Keratinocyte (primary cell): ENCODE measurements at regions not wholly inside any gene's neighbourhood (a gene's known extent, or its start where the extent isn't known, plus 50 kb on each side); places are given as distances from the start of the nearest gene placed in this dataset.

Source experiments
- DNase-seq: peaks from one replicate; pipeline ENCODE4 v3.0.0-alpha.2; 2011; ENCODE audit warnings: low read depth, missing footprints, low spot score
- FAIRE-seq: peaks from 2 replicates; lab custom pipeline; 2011; peaks lifted over from hg19 to GRCh38; lab: Jason Lieb, UNC
- H2AFZ ChIP-seq: 2 replicates; pipeline ENCODE4 v1.6.0; 2012; ENCODE audit warnings: low read length, control low read depth, inconsistent platforms; ENCODE audit not compliant: control insufficient read depth
- H3K27ac ChIP-seq: 2 replicates; pipeline ENCODE4 v1.5.1; 2011; ENCODE audit warnings: low read length; ENCODE audit not compliant: control insufficient read depth, insufficient read depth
- H3K27me3 ChIP-seq: 3 replicates; pipeline ENCODE4 v1.6.0; 2011; ENCODE audit warnings: low read length; ENCODE audit not compliant: control insufficient read depth, insufficient read depth; ENCODE audit errors: extremely low read depth
- H3K36me3 ChIP-seq, 2 experiments: 2 replicates in 1 of 2; 3 replicates in 1 of 2; pipeline ENCODE4 v1.5.1; 2011; ENCODE audit warnings: low read length in 2 of 2, mild to moderate bottlenecking in 1 of 2; ENCODE audit not compliant: control insufficient read depth in 2 of 2, insufficient read depth in 2 of 2; ENCODE audit errors: extremely low read depth in 1 of 2
- H3K4me1 ChIP-seq: 3 replicates; pipeline ENCODE4 v1.5.1; 2011; ENCODE audit warnings: low read length; ENCODE audit not compliant: control insufficient read depth, insufficient read depth; ENCODE audit errors: extremely low read depth
- H3K4me2 ChIP-seq: 3 replicates; pipeline ENCODE4 v1.6.0; 2011; ENCODE audit warnings: low read depth, low read length; ENCODE audit not compliant: control insufficient read depth, insufficient read depth; ENCODE audit errors: extremely low read depth
- H3K4me3 ChIP-seq, 3 experiments: fragments of 200-600 bp in 1 of 3; sonication (generic) in 1 of 3; 2 replicates in 2 of 3; 3 replicates in 1 of 3; pipeline ENCODE4 v1.5.1; 2011 to 2016; ENCODE audit warnings: low read length in 3 of 3, mild to moderate bottlenecking in 3 of 3, control low read depth in 2 of 3, inconsistent platforms in 1 of 3, low read depth in 1 of 3, mixed read lengths in 1 of 3, mixed run types in 1 of 3, moderate library complexity in 1 of 3; ENCODE audit not compliant: control insufficient read depth in 2 of 3, insufficient read depth in 2 of 3; ENCODE audit errors: extremely low read depth in 1 of 3
- H3K79me2 ChIP-seq: 2 replicates; pipeline ENCODE4 v1.6.0; 2012; ENCODE audit warnings: low read length; ENCODE audit not compliant: control insufficient read depth, insufficient read depth
- H3K9ac ChIP-seq: 3 replicates; pipeline ENCODE4 v1.6.0; 2011; ENCODE audit warnings: low read length; ENCODE audit not compliant: control insufficient read depth, insufficient read depth; ENCODE audit errors: extremely low read depth
- H3K9me1 ChIP-seq: 3 replicates; pipeline ENCODE4 v1.6.0; 2011; ENCODE audit warnings: low read length; ENCODE audit not compliant: control insufficient read depth, insufficient read depth; ENCODE audit errors: extremely low read depth
- H3K9me3 ChIP-seq: 2 replicates; pipeline ENCODE4 v1.5.1; 2012; ENCODE audit warnings: low read depth, low read length; ENCODE audit not compliant: control insufficient read depth
- H4K20me1 ChIP-seq: 3 replicates; pipeline ENCODE4 v1.6.0; 2011; ENCODE audit warnings: low read length; ENCODE audit not compliant: control insufficient read depth, insufficient read depth; ENCODE audit errors: extremely low read depth
- EZH2 ChIP-seq: IDR thresholded peaks from one replicate; pipeline ENCODE4 v1.6.1; 2012; ENCODE audit warnings: inconsistent platforms, mild to moderate bottlenecking, low read length, moderate library complexity
- dilution Hi-C: fragments of 300-500 bp; cut with MboI; formaldehyde crosslinking; loops from one replicate; pipeline ENCODE4 v1.7.0; 2020; ENCODE audit warnings: low sequenced_read_pairs; ENCODE audit not compliant: extremely low pct_ligation_motif_present
- TF ChIP-seq, protein P1 (sequence below), 3 experiments: IDR thresholded peaks in 1 of 3; conservative IDR thresholded peaks in 1 of 3; optimal IDR thresholded peaks in 1 of 3; 2 replicates in 2 of 3; 3 replicates in 1 of 3; pipeline versions ENCODE3 to v1.5.1; 2011; ENCODE audit warnings: low read length in 3 of 3, mild to moderate bottlenecking in 3 of 3, moderate library complexity in 2 of 3, control low read depth in 1 of 3, inconsistent platforms in 1 of 3; ENCODE audit not compliant: insufficient read depth in 2 of 3; ENCODE audit errors: extremely low read depth in 1 of 3

GRCh38 chr4:36771411-36772153, 473.0 kb upstream of the NWD2 start:
- Histone ChIP-seq H4K20me1 (no peaks in the 10 kb centered on the region), H3K9me1 (no peaks in the 10 kb centered on the region), H3K27ac (no peak overlapping the region), H3K4me3 (no peak overlapping the region), H3K36me3 (no peaks in the 10 kb centered on the region), H3K4me2 (no peak overlapping the region), H3K9me3 (no peaks in the 10 kb centered on the region), H3K79me2 (no peaks in the 10 kb centered on the region), H3K9ac (no peak overlapping the region), H3K4me1 (no peaks in the 10 kb centered on the region), H2AFZ (no peak overlapping the region), H3K27me3 (no peaks in the 10 kb centered on the region)
- dilution Hi-C loops: no loop called here
- TF ChIP-seq, protein P1, sequence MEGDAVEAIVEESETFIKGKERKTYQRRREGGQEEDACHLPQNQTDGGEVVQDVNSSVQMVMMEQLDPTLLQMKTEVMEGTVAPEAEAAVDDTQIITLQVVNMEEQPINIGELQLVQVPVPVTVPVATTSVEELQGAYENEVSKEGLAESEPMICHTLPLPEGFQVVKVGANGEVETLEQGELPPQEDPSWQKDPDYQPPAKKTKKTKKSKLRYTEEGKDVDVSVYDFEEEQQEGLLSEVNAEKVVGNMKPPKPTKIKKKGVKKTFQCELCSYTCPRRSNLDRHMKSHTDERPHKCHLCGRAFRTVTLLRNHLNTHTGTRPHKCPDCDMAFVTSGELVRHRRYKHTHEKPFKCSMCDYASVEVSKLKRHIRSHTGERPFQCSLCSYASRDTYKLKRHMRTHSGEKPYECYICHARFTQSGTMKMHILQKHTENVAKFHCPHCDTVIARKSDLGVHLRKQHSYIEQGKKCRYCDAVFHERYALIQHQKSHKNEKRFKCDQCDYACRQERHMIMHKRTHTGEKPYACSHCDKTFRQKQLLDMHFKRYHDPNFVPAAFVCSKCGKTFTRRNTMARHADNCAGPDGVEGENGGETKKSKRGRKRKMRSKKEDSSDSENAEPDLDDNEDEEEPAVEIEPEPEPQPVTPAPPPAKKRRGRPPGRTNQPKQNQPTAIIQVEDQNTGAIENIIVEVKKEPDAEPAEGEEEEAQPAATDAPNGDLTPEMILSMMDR (optimal IDR thresholded peaks at IDR 0.05 in 1 of 3, IDR thresholded peaks at IDR 0.05 in 1 of 3, conservative IDR thresholded peaks at IDR 0.05 in 1 of 3; ENCODE audit: extremely low read depth in 1 of 3, insufficient read depth in 2 of 3, low read length in 3 of 3): no peak
- TF ChIP-seq EZH2: no peak
- FAIRE-seq (no peak), DNase-seq (no peak)

- no peak overlapping the region for H3K9ac ChIP-seq
- no peak overlapping the region for H3K4me3 ChIP-seq
- TF ChIP-seq, protein P1 (optimal IDR thresholded peaks at IDR 0.05 in 1 of 3, IDR thresholded peaks at IDR 0.05 in 1 of 3, conservative IDR thresholded peaks at IDR 0.05 in 1 of 3; ENCODE audit: extremely low read depth in 1 of 3, insufficient read depth in 2 of 3, low read length in 3 of 3): no peak
- no peak for TF ChIP-seq EZH2
- no peak overlapping the region for H3K27ac ChIP-seq
- DNase-seq (no peak), FAIRE-seq (no peak)
- no peaks in the 10 kb centered on the region for H4K20me1 ChIP-seq
- no peaks in the 10 kb centered on the region for H3K9me3 ChIP-seq
- H3K4me2 ChIP-seq: no peak overlapping the region
- no peaks in the 10 kb centered on the region for H3K79me2 ChIP-seq
- no peaks in the 10 kb centered on the region for H3K36me3 ChIP-seq
- H3K4me1 ChIP-seq: no peaks in the 10 kb centered on the region
- no peaks in the 10 kb centered on the region for H3K9me1 ChIP-seq
- no peak overlapping the region for H2AFZ ChIP-seq
- dilution Hi-C loops: no loop called here
- H3K27me3 ChIP-seq: no peaks in the 10 kb centered on the region
These were observed 472.4 kb upstream of the NWD2 start for GRCh38 chr4:36772154-36772516.
